ENCODE measurements at regions not wholly inside any gene's neighbourhood (a gene's known extent, or its start where the extent isn't known, plus 50 kb on each side); places are given as distances from the start of the nearest gene placed in this dataset.

- H3K9me3 ChIP-seq (replicated peaks in 1 of 2; ENCODE audit: control insufficient read depth in 1 of 2, insufficient read depth in 1 of 2, low read length in 2 of 2), result no peaks in the 10 kb centered on the region
These were observed 493.3 kb upstream of the GCFC2 start for GRCh38 chr2:76204048-76204447.

GRCh38 chr2:76202866-76203265, 492.2 kb upstream of the GCFC2 start:
- Histone ChIP-seq H3K4me1 (ENCODE audit: control insufficient read depth in 1 of 2, insufficient read depth in 2 of 2, low read length in 2 of 2) (no peaks in the 10 kb centered on the region), H3K4me2 (replicated peaks; ENCODE audit: extremely low read depth, low read length, poor library complexity, severe bottlenecking) (no peak overlapping the region), H3K36me3 (replicated peaks in 1 of 2; ENCODE audit: control insufficient read depth in 1 of 2, insufficient read depth in 2 of 2, low read length in 2 of 2) (no peaks in the 10 kb centered on the region), H3K27me3 (ENCODE audit: control insufficient read depth in 2 of 2, insufficient read depth in 2 of 2, low read length in 2 of 2) (no peaks in the 10 kb centered on the region), H3K27ac (ENCODE audit: low read depth in 1 of 2, low read length in 2 of 2) (no peak overlapping the region), H3K79me2 (ENCODE audit: insufficient read depth, low read length) (no peaks in the 10 kb centered on the region), H3K9me3 (replicated peaks in 1 of 2; ENCODE audit: control insufficient read depth in 1 of 2, insufficient read depth in 1 of 2, low read length in 2 of 2) (no peaks in the 10 kb centered on the region), H2AFZ (ENCODE audit: insufficient read depth, low read depth, low read length, poor library complexity, severe bottlenecking) (no peak overlapping the region), H4K20me1 (ENCODE audit: insufficient read depth, low read length) (no peaks in the 10 kb centered on the region), H3K9ac (ENCODE audit: insufficient read depth, low read length, poor library complexity, severe bottlenecking) (no peak overlapping the region), H3K4me3 (replicated peaks in 1 of 3; ENCODE audit: low read depth in 2 of 3, low read length in 3 of 3) (no peak overlapping the region)
- Mint-ChIP-seq H3K4me1 (no peaks in the 10 kb centered on the region), H3K27ac (no peak overlapping the region), H3K4me3 (no peak overlapping the region), H3K36me3 (no peaks in the 10 kb centered on the region), H3K27me3 (ENCODE audit: low read depth in 3 of 3) (no peaks in the 10 kb centered on the region), H3K9me3 (no peaks in the 10 kb centered on the region)
- TF ChIP-seq CTCF (IDR thresholded peaks at IDR 0.05), result no peak
- intact Hi-C loops (cut with micrococcal nuclease), result no loop called here
- no peak for DNase-seq
- 69% methylated on average over 2 of the region's 2 CpGs for WGBS (ENCODE audit: insufficient coverage)

More at GRCh38 chr2:76204048-76204447, 493.3 kb upstream of the GCFC2 start:
- H3K4me1 ChIP-seq (ENCODE audit: control insufficient read depth in 1 of 2, insufficient read depth in 2 of 2, low read length in 2 of 2), result no peaks in the 10 kb centered on the region
- H3K4me3 Mint-ChIP-seq, result no peak overlapping the region
- no peak overlapping the region for H3K27ac ChIP-seq (ENCODE audit: low read depth in 1 of 2, low read length in 2 of 2)
- no peak overlapping the region for H2AFZ ChIP-seq (ENCODE audit: insufficient read depth, low read depth, low read length, poor library complexity, severe bottlenecking)
- H3K27me3 ChIP-seq (ENCODE audit: control insufficient read depth in 2 of 2, insufficient read depth in 2 of 2, low read length in 2 of 2), result no peaks in the 10 kb centered on the region
- intact Hi-C loops (cut with micrococcal nuclease), result no loop called here
- H3K36me3 ChIP-seq (replicated peaks in 1 of 2; ENCODE audit: control insufficient read depth in 1 of 2, insufficient read depth in 2 of 2, low read length in 2 of 2), result no peaks in the 10 kb centered on the region
- H3K79me2 ChIP-seq (ENCODE audit: insufficient read depth, low read length), result no peaks in the 10 kb centered on the region
- no peak for TF ChIP-seq CTCF (IDR thresholded peaks at IDR 0.05)
- H3K27me3 Mint-ChIP-seq (ENCODE audit: low read depth in 3 of 3), result no peaks in the 10 kb centered on the region
- H3K27ac Mint-ChIP-seq, result no peak overlapping the region
- WGBS (ENCODE audit: insufficient coverage), result no CpG with 5 or more reads among the region's 2 CpGs
- H3K4me2 ChIP-seq (replicated peaks; ENCODE audit: extremely low read depth, low read length, poor library complexity, severe bottlenecking), result no peak overlapping the region
- H3K4me3 ChIP-seq (replicated peaks in 1 of 3; ENCODE audit: low read depth in 2 of 3, low read length in 3 of 3), result no peak overlapping the region
- H3K9ac ChIP-seq (ENCODE audit: insufficient read depth, low read length, poor library complexity, severe bottlenecking), result no peak overlapping the region
- no peaks in the 10 kb centered on the region for H3K36me3 Mint-ChIP-seq
- no peak for DNase-seq
- no peaks in the 10 kb centered on the region for H3K4me1 Mint-ChIP-seq
- no peaks in the 10 kb centered on the region for H4K20me1 ChIP-seq (ENCODE audit: insufficient read depth, low read length)
- no peaks in the 10 kb centered on the region for H3K9me3 Mint-ChIP-seq
